WTC11 (cell line): ENCODE measurements at regions not wholly inside any gene's neighbourhood (a gene's known extent, or its start where the extent isn't known, plus 50 kb on each side); places are given as distances from the start of the nearest gene placed in this dataset.

Experiments
- CTCF ChIP-seq: fragments of 200-600 bp; IDR thresholded peaks from 2 replicates; pipeline ENCODE4 v1.8.0; 2022; ENCODE audit warnings: antibody characterized with exemption
- ESRRA ChIP-seq: sonication (generic); formaldehyde crosslinking; IDR thresholded peaks from 2 replicates; pipeline ENCODE4 v1.8.1; 2022; ENCODE audit warnings: mild to moderate bottlenecking, missing genetic modification reagents, borderline replicate concordance
- NFE2L1 ChIP-seq: sonication (generic); formaldehyde crosslinking; IDR thresholded peaks from 2 replicates; pipeline ENCODE4 v1.8.1; 2023; ENCODE audit warnings: missing genetic modification reagents
- USF1 ChIP-seq: sonication (generic); formaldehyde crosslinking; IDR thresholded peaks from 2 replicates; pipeline ENCODE4 v1.8.0; 2022; ENCODE audit warnings: mild to moderate bottlenecking, missing genetic modification reagents
- ZBTB43 ChIP-seq: sonication (generic); formaldehyde crosslinking; IDR thresholded peaks from 2 replicates; pipeline ENCODE4 v1.8.1; 2023; ENCODE audit warnings: mild to moderate bottlenecking, missing genetic modification reagents

DNA sequence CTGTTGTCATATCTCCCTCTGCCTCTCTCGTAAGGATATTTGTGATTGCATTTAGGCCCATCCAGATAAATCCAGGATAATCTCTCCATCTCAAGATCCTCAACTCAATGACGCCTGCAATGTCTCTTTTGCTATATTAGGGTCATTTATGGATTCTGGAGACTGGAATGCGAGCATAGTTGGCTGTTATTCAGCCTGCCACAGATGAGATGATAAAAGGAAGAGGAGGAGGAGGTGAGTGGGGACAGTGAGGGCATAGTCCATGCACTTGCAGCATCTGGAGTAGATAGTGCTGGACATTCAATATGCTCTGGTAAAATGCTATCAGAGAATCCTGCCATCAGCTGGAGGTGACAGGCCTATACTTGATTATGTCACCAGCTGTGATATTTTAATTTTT is 131.6 kb upstream of the CACNA1E start:
- TF ChIP-seq CTCF = no peak
- no peak for TF ChIP-seq ZBTB43 (CRISPR knock-in tag)
- TF ChIP-seq USF1 = no peak
- TF ChIP-seq ESRRA = no peak
- no peak for TF ChIP-seq NFE2L1
